A549 (cell line): ENCODE measurements at regions not wholly inside any gene's neighbourhood (a gene's known extent, or its start where the extent isn't known, plus 50 kb on each side); places are given as distances from the start of the nearest gene placed in this dataset.

Experiments
- CEBPB ChIP-seq, 2 experiments: fragments of >200 bp in 1 of 2; sonication (Bioruptor Twin) in 1 of 2; formaldehyde crosslinking in 1 of 2; IDR thresholded peaks; 2 replicates each; pipeline ENCODE4 v1.6.1; 2012 to 2016
- CHD4 ChIP-seq: fragments of 200-600 bp; sonication (generic); IDR thresholded peaks from 2 replicates; pipeline ENCODE4 v1.6.1; 2016; ENCODE audit warnings: antibody characterized with exemption, mild to moderate bottlenecking, borderline replicate concordance
- CTCF ChIP-seq: fragments of >200 bp; sonication (Bioruptor Twin); formaldehyde crosslinking; IDR thresholded peaks from 3 replicates; pipeline ENCODE4 v1.5.1; 2016
- HOXA7 ChIP-seq: fragments of 250-450 bp; sonication (Bioruptor Pico); IDR thresholded peaks from 2 replicates; pipeline ENCODE4 v1.5.0; 2020; ENCODE audit warnings: mild to moderate bottlenecking, moderate library complexity
- MYC ChIP-seq: IDR thresholded peaks from 2 replicates; pipeline ENCODE4 v1.6.1; 2012; ENCODE audit warnings: mild to moderate bottlenecking, inconsistent platforms, low read length, improper control_type of control experiment, borderline replicate concordance
- PHF8 ChIP-seq: fragments of 200-600 bp; sonication (generic); IDR thresholded peaks from 2 replicates; pipeline ENCODE4 v1.6.1; 2016; ENCODE audit warnings: low read depth, mild to moderate bottlenecking, antibody characterized with exemption, moderate library complexity, borderline replicate concordance
- POLR2A ChIP-seq: IDR thresholded peaks from 2 replicates; pipeline ENCODE4 v1.6.1; 2012; ENCODE audit warnings: mild to moderate bottlenecking, low read length
- RAD21 ChIP-seq, 2 experiments: fragments of >200 bp in 1 of 2; sonication (Bioruptor Twin) in 1 of 2; formaldehyde crosslinking in 1 of 2; IDR thresholded peaks in 1 of 2; conservative IDR thresholded peaks in 1 of 2; 2 replicates in 1 of 2; 3 replicates in 1 of 2; pipeline ENCODE4 v1.6.1; 2012 to 2018; ENCODE audit warnings: inconsistent platforms in 1 of 2
- RCOR1 ChIP-seq: fragments of 150-350 bp; IDR thresholded peaks from 2 replicates; pipeline ENCODE4 v1.6.1; 2014; ENCODE audit warnings: antibody characterized with exemption, low read length, low read depth
- RFX5 ChIP-seq: fragments of 450-650 bp; IDR thresholded peaks from 2 replicates; pipeline ENCODE4 v1.7.1; 2014; ENCODE audit warnings: antibody characterized with exemption, mild to moderate bottlenecking, moderate library complexity
- RNF2 ChIP-seq: fragments of 200-600 bp; sonication (generic); IDR thresholded peaks from 2 replicates; pipeline ENCODE4 v1.6.1; 2016; ENCODE audit warnings: low read depth, mild to moderate bottlenecking, antibody characterized with exemption, moderate library complexity, borderline replicate concordance
- SMC3 ChIP-seq: fragments of >200 bp; sonication (Bioruptor Twin); formaldehyde crosslinking; IDR thresholded peaks from 3 replicates; pipeline ENCODE4 v1.6.1; 2018; ENCODE audit warnings: inconsistent platforms
- SREBF2 ChIP-seq: fragments of 450-650 bp; IDR thresholded peaks from 2 replicates; pipeline ENCODE4 v1.6.1; 2014; ENCODE audit warnings: mild to moderate bottlenecking, moderate library complexity
- USF2 ChIP-seq: fragments of 450-650 bp; IDR thresholded peaks from 2 replicates; pipeline ENCODE4 v1.6.1; 2014; ENCODE audit warnings: antibody characterized with exemption

- TF ChIP-seq CTCF (no peak), POLR2A (no peak), HOXA7 (CRISPR knock-in tag) (no peak), RCOR1 (no peak), SREBF2 (no peak), MYC (no peak), SMC3 (no peak), USF2 (no peak), RAD21 (conservative IDR thresholded peaks at IDR 0.05 in 1 of 2, IDR thresholded peaks at IDR 0.05 in 1 of 2) (no peak), RFX5 (no peak), CEBPB (IDR thresholded peaks at IDR 0.05) (no peak), PHF8 (no peak), RNF2 (no peak), CHD4 (no peak)
These were observed 344.2 kb downstream of the GRIA2 start for GRCh38 chr4:157564771-157565170.
